Motor neuron (in vitro differentiated cells): ENCODE measurements at regions not wholly inside any gene's neighbourhood (a gene's known extent, or its start where the extent isn't known, plus 50 kb on each side); places are given as distances from the start of the nearest gene placed in this dataset.
A peak's percentile ranks its signal among the peaks of the same experiment; 100 is the strongest.

Source experiments
- ATAC-seq, 8 experiments: fragments of 200-7000 bp; cut with Tn5 transposase; replicated peaks in 6 of 8; 2 replicates each; pipeline ENCODE4 v1.8.0; 2021; ENCODE audit warnings: mild to moderate bottlenecking in 8 of 8, moderate library complexity in 8 of 8
- H3K27ac ChIP-seq, 2 donors: fragments of 250-450 bp; sonication (Bioruptor Pico); 2 replicates each; pipeline ENCODE4 v1.9.0; 2021; ENCODE audit warnings: antibody characterized with exemption in 2 of 2, mild to moderate bottlenecking in 2 of 2, moderate library complexity in 1 of 2
- H3K4me1 ChIP-seq, 2 donors: fragments of 250-450 bp; sonication (Bioruptor Pico); replicated peaks in 1 of 2; 2 replicates each; pipeline ENCODE4 v1.6.1; 2021; ENCODE audit warnings: antibody characterized with exemption in 2 of 2, mild to moderate bottlenecking in 2 of 2, moderate library complexity in 1 of 2
- H3K4me3 ChIP-seq, 5 donors: fragments of 250-450 bp; sonication (Bioruptor Pico); 2 replicates each; pipeline ENCODE4 v1.9.0; 2021; ENCODE audit warnings: antibody characterized with exemption in 5 of 5, mild to moderate bottlenecking in 5 of 5, moderate library complexity in 4 of 5
- WGBS, 10 experiments: fragments of 450-650 bp; shearing (Covaris generic); methylation state at CpG; one replicate each; pipeline ENCODE4 v1.0.0; 2022; 5-methylcytosine and 5-hydroxymethylcytosine counted together
- in situ Hi-C, 9 experiments: fragments of 400-800 bp; cut with MboI; loops; one replicate each; pipeline ENCODE4 v1.15.0; 2021; ENCODE audit warnings: low sequenced_read_pairs in 9 of 9, low pct_unique_long_range_greater_than_20kb in 2 of 9; ENCODE audit not compliant: unreplicated experiment in 9 of 9

DNA sequence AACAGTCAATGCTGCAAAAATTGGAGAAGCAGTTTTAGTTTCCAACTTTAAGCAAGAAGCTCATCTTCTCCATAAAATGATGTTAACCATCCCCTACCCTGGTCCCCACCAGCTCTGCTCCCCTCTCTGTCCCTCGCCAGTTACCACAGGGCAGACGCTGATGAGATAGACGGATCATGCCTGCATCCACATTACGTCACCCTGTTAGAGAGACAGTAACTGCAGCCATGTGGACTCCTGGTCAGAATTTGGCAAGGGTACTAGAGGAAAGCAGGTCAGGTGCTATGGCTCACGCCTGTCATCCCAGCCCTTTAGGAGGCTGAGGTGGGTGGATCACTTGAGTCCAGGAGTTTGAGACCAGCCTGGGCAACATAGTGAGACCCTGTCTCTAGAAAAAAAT, 81.9 kb upstream of the FZD8 start:
- no peaks in the 10 kb centered on the region for H3K4me1 ChIP-seq
- 20 to 100% (median 97%) methylated on average over 1 to 3 of the region's 5 CpGs; no CpG with 5 or more reads in 6 of the 10 experiments for WGBS, 10 experiments
- no peak overlapping the region for H3K4me3 ChIP-seq
- ATAC-seq = no peak
- no peak overlapping the region for H3K27ac ChIP-seq
- in situ Hi-C loops = no loop called here

DNA sequence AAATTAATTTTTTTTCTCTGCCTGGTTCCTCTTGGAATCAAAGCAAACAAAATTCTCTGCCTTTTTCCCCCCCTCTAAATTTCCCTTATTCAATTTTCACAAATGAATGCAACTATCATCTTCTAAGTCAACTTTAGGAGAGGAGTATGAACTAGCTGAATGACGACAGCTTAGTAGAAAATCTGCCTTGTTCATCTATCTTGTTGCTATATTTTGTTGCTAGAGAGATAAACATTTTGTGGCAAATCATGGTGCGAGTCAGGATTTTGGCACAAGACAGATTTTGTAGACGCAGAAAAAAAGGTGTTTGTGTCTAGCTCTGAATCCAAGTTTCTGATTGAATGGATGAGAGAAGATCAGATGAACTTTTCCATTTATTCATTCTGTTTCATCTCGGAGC, 81.0 kb upstream of the FZD8 start:
- 48 to 95% (median 90%) methylated on average over 2 to 4 of the region's 4 CpGs for WGBS, 10 experiments
- no peak overlapping the region for H3K4me3 ChIP-seq
- ATAC-seq = no peak
- no peak overlapping the region for H3K27ac ChIP-seq
- in situ Hi-C loops = no loop called here
- H3K4me1 ChIP-seq = no peaks in the 10 kb centered on the region

DNA sequence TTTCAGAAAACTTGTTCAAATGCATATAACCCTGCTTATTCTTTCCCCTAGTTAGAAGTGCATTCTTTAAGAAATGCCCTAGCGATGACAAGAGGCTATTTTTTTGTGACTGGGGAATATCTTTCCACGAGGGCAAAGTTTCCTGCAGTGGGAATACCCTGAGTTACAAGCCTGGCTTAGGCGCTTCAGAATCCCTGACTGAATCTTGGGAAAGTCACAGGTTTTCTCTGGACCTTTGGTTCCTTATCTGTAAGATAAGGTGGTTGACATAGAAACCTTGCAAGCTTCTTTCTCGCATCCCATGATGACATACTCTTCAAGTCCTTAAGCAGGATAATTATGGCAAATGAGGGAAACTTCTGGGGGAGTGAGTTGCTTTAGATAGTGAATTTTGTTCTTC, 80.5 kb upstream of the FZD8 start:
- 61 to 85% (median 78%) methylated on average over 1 to 4 of the region's 4 CpGs; no CpG with 5 or more reads in 1 of the 10 experiments for WGBS, 10 experiments
- no peaks in the 10 kb centered on the region for H3K4me1 ChIP-seq
- H3K27ac ChIP-seq = no peak overlapping the region
- peak in 1 of 8 experiments; percentile 11 for ATAC-seq
- no peak overlapping the region for H3K4me3 ChIP-seq
- in situ Hi-C loops = no loop called here

DNA sequence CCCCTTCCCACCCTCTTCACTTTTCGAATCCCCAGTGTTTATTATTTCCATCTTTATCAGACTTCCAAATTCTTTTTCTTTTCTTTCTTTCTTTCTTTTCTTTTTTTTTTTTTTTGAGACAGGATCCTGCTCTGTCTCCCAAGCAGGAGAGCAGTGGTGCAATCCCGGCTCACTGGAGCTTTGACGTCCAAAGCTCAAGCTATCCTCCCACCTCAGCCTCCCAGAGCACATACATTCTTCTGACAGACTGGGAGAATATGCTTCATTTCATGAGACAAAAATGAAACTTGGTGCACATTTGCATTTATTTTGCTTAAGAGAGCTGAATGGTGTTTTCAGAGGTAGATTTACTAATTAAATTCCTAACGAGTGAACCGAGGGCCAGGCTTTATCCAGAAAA, 80.1 kb upstream of the FZD8 start:
- Histone ChIP-seq H3K4me3 (no peak overlapping the region), H3K4me1 (no peaks in the 10 kb centered on the region), H3K27ac (no peak overlapping the region)
- ATAC-seq = no peak
- 69 to 93% (median 80%) methylated on average over 4 to 5 of the region's 5 CpGs; no CpG with 5 or more reads in 1 of the 10 experiments for WGBS, 10 experiments
- in situ Hi-C loops = no loop called here

DNA sequence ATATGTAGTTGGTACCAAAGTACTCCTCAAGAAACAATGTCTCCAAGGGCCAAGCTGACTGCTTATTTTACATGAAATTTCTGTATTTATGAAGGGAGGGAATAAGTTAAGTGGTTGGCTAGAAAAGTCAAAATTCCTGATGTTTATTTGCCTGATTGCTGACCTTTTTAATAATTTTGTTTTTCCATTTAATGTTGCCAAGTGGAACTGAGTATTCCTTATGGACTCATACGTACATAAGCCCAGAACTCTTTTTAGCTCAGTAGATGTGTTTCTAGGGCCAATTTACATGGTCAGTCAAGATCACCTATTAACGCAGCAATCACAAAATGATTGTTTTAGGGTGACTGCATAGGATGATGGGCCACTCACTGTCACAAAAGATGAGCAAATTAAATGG, 78.3 kb upstream of the FZD8 start:
- no peak for ATAC-seq
- Histone ChIP-seq H3K4me1 (no peaks in the 10 kb centered on the region), H3K27ac (no peak overlapping the region), H3K4me3 (no peak overlapping the region)
- WGBS, 10 experiments = 0 to 100% (median 80%) methylated on average over 1 to 2 of the region's 2 CpGs; no CpG with 5 or more reads in 1 of the 10 experiments
- in situ Hi-C loops = no loop called here

DNA sequence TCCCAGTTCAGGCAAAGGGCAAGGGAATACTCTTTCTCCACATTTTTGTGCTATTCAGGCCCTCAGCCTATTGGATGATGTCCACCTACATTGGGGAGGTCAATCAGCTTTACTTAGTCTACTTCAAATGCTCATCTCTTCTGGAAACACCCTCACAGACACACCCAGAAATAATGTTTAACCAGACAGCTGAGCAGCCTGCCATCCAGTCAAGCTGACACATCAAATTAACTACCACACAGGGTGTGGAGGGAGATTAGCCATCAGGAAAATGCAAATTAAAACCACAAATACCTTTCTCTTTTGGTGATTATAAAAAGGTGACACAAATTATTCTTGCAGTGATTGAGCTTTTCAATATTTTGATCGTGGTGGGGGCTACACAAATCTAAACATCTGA, 74.7 kb upstream of the FZD8 start:
- 0 to 70% (median 40%) methylated on average over 1 of the region's 1 CpG; no CpG with 5 or more reads in 5 of the 10 experiments for WGBS, 10 experiments
- in situ Hi-C loops = no loop called here
- H3K4me3 ChIP-seq = no peak overlapping the region
- no peaks in the 10 kb centered on the region for H3K4me1 ChIP-seq
- peak in 2 of 8 experiments; percentile 51 to 80 for ATAC-seq
- H3K27ac ChIP-seq = no peak overlapping the region

DNA sequence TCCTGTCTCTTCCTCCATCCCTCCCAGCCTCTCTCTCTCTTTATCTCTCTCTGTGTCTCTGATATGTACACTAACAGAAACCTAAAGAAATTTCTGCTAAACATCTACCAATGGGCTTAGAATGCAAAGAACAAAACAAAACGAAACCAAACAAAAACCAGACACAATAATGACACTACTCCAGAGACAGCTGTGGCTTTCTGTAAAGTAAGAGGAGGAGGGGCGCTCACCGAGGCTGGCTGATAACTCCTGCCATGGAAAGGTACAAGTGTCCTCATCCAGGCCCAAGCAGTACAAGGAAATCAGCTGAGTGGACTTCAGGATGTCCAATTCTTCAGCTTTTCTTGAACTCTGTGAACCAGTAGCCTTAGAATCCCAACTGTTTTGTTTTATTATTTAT, 70.4 kb upstream of the FZD8 start:
- WGBS, 10 experiments = 0 to 69% (median 23%) methylated on average over 1 to 3 of the region's 3 CpGs; no CpG with 5 or more reads in 2 of the 10 experiments
- in situ Hi-C loops = no loop called here
- Histone ChIP-seq H3K4me3 (no peak overlapping the region), H3K27ac (no peak overlapping the region), H3K4me1 (no peaks in the 10 kb centered on the region)
- ATAC-seq = no peak

DNA sequence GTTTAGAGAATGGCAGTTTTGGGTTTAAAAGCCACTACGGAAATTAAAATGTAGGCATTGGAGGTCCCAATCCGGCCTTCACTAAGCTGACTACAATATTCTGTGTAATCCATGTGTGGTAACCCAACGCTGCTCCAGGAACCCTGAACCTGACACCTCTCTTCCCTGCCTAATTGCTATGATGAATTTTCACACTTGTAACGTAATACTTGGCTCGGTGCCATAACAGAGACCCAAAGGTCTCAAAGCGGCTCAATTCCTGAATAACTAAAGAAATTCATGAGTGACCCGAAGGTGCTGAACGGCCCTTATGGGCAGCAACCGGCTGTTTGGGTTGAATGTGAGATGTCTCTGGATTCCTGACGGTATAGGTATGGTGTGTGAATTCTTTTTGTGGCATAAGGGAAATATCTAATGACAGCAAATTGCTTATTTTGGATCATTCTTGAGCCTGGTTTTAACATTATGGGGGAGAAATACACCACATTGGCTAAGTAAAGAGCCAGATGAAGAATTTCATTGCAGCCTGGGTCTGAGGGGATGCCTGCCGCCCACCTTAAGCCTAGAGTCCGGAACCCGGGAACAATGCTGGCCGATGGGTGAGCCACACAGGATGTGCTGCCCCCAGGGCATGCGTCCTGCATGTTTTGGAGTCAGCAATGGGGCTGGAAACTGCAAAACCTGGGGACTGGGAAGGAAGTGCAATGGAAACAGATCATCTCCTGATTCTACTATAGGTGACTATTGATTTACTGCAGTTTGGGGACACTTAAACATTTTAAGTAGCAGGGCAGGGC, 69.7 kb upstream of the FZD8 start:
- 40 to 77% (median 61%) methylated on average over 1 to 13 of the region's 15 CpGs for WGBS, 10 experiments
- in situ Hi-C loops = no loop called here
- H3K27ac ChIP-seq = no peak overlapping the region
- ATAC-seq = no peak
- H3K4me3 ChIP-seq = no peak overlapping the region
- H3K4me1 ChIP-seq = no peaks in the 10 kb centered on the region

DNA sequence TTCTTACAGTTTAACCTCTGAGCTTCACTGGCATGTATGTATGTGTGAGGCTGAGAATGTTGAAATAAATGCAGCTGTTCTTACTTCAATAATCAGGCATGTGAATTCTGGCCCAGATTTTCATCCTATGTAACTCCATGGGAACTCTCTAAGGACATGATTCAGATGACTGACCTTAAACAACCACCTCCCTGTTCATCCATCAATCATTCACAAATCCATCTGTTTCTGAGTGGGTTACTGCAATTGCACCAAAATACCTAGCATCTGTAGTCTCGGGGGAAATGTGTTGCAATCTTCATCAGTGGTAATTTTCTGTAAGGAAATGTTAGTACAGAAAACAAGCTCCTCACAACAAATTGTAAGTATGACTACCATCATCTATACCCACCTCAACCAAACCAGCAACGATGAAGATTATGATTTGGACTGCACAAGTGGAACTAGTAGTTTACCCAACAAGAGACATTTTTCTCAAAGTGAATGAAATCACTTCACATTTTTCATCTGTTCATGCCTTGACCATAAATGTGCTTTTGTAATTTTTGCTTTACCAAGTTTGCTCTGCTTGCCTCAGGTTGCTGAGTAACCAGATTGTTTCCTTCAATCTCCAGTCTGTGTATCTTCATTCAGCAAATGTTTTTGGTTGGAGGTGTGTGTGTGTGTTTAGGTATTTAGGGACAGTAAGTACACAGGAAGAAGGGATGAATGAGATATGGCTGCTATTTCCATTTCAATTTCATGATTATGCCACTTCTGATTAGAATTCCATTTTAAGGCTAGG, 65.7 kb upstream of the FZD8 start:
- no peak for ATAC-seq
- H3K4me3 ChIP-seq = no peak overlapping the region
- no peaks in the 10 kb centered on the region for H3K4me1 ChIP-seq
- no peak overlapping the region for H3K27ac ChIP-seq
- in situ Hi-C loops = no loop called here
- 33 to 100% (median 80%) methylated on average over 1 to 2 of the region's 2 CpGs; no CpG with 5 or more reads in 2 of the 10 experiments for WGBS, 10 experiments

DNA sequence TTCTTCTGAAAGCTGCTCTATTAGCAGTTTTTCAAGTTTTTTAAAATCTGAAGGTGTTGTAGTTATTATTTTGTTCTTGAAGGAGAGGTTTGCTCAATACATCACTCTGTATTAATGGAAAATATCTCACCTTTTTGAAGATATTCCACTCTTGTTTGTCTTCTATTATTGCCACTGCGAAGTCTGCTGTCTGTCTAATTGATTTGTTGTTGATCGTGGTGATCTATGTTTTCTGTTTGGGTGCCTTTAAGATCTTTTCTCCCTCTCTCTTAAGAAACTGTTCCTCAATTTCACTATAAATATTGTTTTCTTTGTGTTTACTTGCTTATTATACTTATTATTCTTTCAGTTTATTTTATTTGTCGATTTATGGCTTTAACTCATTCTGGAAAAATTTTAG, 64.9 kb upstream of the FZD8 start:
- in situ Hi-C loops = no loop called here
- Histone ChIP-seq H3K27ac (no peak overlapping the region), H3K4me3 (no peak overlapping the region), H3K4me1 (no peaks in the 10 kb centered on the region)
- 27 to 100% (median 92%) methylated on average over 3 of the region's 3 CpGs; no CpG with 5 or more reads in 1 of the 10 experiments for WGBS, 10 experiments
- no peak for ATAC-seq

DNA sequence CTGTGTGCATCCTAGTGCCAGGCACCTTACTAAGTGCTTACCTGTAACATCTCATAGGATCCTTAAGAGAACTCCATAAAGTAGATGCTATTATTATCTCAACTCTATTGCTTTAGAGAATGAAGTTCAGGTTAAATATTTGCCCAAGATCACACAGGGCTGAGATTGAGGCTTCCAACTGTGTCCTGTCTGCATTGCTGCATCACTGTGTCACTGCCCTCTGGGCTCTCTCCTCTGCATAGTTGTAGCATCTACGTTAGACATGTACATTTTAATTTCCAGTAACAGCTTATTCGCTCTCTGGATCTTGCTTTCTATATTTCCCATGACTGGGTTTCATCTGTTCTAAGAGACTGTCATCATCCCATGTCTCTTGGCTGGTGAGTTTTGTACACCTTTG, 63.6 kb upstream of the FZD8 start:
- peak in 3 of 8 experiments; percentile 97 to 100 (median 100) for ATAC-seq
- WGBS, 10 experiments = 0 to 100% (median 47%) methylated on average over 1 to 2 of the region's 2 CpGs; no CpG with 5 or more reads in 1 of the 10 experiments
- no peak overlapping the region for H3K4me3 ChIP-seq
- no peaks in the 10 kb centered on the region for H3K4me1 ChIP-seq
- in situ Hi-C loops = no loop called here
- no peak overlapping the region for H3K27ac ChIP-seq

DNA sequence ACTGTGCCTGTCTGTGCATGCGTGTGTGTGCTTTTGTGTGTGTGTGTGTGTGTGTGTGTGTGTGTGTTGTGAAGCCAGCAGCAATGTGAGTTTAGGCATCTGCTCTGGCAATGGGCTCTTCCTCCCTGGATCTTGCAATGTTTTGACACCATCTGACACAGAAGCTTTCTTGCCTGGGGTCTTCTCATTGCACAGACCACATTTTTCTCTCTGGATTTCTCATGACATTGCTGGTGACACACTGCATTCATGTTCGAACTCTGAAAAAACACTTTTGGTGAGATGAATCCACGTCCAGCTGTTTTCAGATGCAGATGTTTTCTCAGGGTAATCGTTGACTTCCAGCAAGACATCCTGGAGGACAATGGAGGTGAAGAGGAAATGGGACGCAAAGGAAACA, 63.0 kb upstream of the FZD8 start:
- 0 to 80% (median 60%) methylated on average over 1 to 5 of the region's 5 CpGs; no CpG with 5 or more reads in 3 of the 10 experiments for WGBS, 10 experiments
- Histone ChIP-seq H3K4me1 (no peaks in the 10 kb centered on the region), H3K4me3 (no peak overlapping the region), H3K27ac (no peak overlapping the region)
- in situ Hi-C loops = no loop called here
- ATAC-seq = no peak

DNA sequence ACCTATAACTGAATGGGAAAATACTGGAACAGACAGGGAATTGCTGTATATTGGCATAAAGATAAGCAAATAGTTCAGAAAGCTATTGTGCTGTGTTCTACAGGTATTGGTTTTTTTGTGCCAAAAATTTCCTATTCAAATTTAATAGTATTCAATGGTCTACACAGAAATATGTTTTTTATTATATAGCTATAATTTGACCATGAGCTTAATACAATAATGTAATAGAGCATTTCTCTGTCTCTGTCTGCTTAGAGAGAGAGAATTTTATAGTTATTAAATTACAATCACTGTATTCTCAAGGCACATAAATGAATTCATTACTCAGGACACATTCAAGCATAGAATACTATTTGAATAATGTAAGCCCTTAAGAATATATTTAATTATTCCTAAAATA, 62.3 kb upstream of the FZD8 start:
- H3K4me1 ChIP-seq = no peaks in the 10 kb centered on the region
- H3K4me3 ChIP-seq = no peak overlapping the region
- in situ Hi-C loops = no loop called here
- no peak for ATAC-seq
- no peak overlapping the region for H3K27ac ChIP-seq
